GM21528 (cell line): ENCODE measurements at regions not wholly inside any gene's neighbourhood (a gene's known extent, or its start where the extent isn't known, plus 50 kb on each side); places are given as distances from the start of the nearest gene placed in this dataset.
"Not testable (repeated sequence)": the region's sequence is repeated elsewhere in the genome, so short reads cannot be mapped to it uniquely, and the experiment has no call there.

ENCODE experiments used
- ATAC-seq: cut with Tn5 transposase; IDR thresholded peaks from one replicate; pipeline ENCODE4 v1.9.1; 2021; ENCODE audit warnings: mild to moderate bottlenecking, moderate library complexity; ENCODE audit not compliant: unreplicated experiment, low FRiP score

DNA sequence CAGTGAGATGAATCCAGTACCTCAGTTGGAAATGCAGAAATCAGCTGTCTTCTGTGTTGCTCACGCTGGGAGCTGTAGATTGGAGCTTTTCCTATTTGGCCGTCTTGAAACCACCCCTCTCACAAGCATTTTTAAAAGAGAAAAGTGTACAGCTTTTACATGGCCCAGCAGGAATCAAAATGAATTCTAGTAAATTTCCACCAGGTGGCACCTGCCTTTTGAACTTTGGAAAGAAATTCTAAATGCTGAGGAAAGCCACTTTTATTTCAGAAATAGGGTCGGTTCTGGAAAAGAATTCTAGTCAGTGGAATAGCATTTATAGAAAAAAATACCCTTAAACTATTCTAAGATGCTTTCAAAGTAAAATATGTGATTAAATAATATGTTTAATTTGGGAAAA, 647.8 kb downstream of the CD109 start:
- no peak for ATAC-seq

DNA sequence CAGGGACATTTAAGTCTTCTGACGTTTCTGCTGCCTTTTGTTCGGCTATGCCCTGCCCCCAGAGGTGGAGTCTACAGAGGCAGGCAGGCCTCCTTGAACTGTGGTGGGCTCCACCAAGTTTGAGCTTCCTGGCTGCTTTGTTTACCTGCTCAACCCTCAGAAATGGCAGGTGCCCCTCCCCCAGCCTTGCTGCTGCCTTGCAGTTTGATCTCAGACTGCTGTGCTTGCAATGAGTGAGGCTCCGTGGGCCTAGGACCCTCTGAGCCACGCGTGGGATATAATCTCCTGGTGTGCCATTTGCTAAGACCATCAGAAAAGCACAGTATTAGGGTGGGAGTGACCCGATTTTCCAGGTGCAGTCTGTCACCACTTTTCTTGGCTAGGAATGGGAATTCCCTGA, 647.3 kb downstream of the CD109 start:
- ATAC-seq = not testable (repeated sequence)

- no peak for ATAC-seq
Measured at GRCh38 chr6:74334722-74335121, 638.7 kb downstream of the CD109 start.

- ATAC-seq = no peak
Measured at GRCh38 chr6:74333406-74333805, 637.4 kb downstream of the CD109 start.

GRCh38 chr6:74320715-74321114, 624.7 kb downstream of the CD109 start:
- ATAC-seq = no peak

DNA sequence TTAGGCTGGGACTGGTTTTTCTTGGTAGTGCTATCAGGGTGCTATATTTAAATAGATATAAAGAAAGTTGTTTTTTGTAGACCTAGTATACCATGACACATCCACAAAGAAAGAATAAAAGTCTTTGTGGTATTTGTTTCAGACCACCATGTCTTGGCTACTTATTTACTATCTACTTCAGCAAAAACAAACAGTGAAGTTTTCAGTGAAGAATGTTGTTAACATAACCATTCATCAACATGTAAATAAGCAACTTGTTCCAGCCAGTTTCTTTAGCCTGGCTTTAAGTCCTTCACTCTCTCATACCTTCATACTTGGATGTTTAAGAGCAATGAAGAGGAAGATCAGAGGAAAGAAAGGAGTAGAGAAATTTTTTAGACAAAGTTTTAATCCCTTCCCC, 624.1 kb downstream of the CD109 start:
- ATAC-seq = no peak

DNA sequence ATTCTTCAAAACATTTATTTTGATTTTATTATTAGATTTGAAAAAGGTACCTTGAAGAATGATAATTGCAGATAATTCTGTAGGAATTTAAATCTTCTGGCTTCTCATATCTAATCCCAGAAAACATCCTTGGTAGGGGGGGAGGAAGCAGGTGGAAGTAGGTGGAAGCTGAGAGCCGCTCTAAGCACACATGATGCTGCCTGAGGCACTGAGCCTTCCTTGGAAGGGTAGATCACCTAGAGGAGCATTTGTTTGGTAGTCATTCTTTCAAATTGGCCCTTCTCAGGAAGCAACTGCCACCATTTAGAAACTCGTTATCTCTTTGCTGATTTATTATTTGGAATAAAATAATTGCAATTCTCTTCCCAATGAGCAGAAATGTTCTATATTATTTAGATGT, 623.3 kb downstream of the CD109 start:
- no peak for ATAC-seq

DNA sequence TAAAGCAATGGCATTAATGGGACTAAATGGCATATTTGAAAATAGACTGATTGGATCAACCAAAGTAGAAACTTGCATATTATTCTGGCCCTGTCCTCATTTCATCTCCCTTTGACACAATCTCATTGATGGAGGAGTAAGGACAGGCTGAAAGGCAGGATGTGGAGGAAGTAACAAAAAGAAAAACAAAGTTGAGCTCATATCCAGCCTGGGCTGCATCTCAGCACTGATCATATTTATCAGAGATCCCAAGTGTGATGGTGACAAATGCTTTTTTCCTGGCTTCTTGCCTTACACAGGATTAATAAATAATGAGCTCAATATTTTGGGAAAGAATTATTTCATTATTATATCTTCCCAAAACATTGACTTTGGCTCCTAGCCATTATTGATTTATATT, 622.7 kb downstream of the CD109 start:
- no peak for ATAC-seq

GRCh38 chr6:74312081-74312480, 616.1 kb downstream of the CD109 start:
- ATAC-seq = no peak

- ATAC-seq = no peak
Measured at GRCh38 chr6:74311431-74311830, 615.4 kb downstream of the CD109 start.

DNA sequence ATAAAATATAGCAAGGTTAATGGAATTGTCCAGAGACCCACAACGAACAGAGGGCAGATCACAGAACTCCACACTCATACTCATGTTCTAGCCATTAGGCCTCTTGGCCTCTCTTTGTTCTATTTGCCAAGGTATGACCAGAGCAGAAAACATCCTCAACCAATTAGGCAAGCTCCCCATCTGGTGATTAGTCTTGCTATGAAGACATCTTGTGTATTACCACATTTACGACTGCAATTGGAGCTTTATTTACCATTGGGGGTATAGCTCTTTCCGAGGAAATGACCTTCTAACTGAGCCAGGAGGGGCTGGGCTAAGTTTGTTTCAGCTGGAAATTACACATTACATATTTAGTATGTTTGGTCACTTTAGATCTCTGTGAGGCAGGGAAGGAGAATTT, 593.9 kb downstream of the CD109 start:
- no peak for ATAC-seq

DNA sequence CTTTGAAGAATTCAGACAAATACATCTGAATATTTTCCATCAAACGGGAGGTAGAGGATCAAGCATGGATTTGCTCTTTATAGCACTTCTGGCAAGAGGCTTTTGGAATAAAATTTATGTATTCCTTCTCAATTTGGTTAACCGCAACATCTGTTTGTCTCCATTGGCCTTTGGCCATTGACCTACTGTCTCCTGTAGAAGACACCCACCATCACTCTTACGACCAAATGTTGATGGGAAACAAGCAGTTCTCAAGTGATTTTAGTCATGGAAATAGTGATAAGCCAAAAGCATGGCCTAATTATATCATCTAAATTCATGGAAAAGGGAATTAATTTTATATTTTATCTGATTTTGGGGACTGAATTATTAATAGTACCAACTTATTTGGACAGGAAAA, 591.9 kb downstream of the CD109 start:
- no peak for ATAC-seq

DNA sequence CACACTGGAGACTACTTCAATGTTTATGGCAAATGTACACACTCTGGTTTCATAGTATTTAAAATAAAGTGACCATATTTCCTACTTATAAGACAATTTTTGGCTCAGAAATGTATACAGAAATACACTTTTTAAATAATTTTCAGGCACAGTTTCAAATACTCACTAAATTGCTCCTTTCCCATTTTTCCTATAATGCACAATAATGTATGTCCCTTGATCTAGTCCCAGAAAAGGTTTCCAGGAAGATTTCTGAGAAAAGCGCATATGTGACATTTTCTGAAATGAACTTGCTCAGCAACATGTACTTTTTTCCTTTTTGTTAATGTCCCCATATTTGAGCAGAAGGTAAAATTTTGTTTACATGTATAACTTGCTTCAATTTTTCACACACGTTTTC, 591.4 kb downstream of the CD109 start:
- ATAC-seq = no peak

- ATAC-seq = no peak
Measured at GRCh38 chr6:74284284-74284683, 588.3 kb downstream of the CD109 start.

DNA sequence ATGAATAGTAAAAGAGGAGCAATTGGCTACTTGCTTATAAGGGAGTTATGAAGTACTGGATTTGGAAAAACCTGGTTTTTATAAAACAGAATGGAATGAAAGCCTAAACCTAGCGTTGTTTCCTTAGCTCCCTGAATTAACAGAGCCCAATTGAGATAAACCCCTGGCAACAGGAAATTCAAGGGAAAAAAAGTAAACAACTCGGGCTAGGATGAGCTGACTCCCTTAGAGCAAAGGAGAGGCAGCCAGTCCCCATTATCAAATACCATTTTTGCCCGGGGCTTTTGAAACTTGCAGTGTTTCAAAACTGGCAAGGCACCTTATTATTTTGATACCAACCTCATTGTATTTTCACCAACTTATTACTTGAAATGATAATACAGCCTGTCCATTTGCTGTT, 587.5 kb downstream of the CD109 start:
- ATAC-seq = no peak

DNA sequence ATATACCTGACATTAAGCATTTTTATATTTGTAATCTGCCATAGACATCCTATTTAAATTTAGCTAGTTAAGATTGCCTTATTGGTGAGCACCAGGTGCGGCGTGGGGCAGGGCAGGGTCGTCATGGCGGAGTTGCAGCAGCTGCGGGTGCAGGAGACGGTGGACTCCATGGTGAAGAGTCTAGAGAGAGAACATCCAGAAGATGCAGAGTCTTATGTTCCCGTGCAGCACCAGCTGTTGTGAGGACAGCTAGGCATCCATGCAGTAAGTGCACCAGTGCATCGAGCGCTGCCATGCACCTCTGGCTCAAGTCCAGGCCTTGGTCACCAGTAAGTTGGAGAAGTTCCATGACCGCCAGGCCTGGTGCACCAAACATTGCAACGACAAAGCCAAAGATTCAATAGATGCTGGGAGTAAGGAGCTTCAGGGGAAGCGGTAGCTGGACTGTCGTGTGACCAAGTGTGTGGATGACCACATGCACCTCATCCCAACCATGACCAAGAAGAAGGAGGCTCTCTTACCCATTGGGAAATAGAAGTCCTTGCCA, 586.2 kb downstream of the CD109 start:
- no peak for ATAC-seq

DNA sequence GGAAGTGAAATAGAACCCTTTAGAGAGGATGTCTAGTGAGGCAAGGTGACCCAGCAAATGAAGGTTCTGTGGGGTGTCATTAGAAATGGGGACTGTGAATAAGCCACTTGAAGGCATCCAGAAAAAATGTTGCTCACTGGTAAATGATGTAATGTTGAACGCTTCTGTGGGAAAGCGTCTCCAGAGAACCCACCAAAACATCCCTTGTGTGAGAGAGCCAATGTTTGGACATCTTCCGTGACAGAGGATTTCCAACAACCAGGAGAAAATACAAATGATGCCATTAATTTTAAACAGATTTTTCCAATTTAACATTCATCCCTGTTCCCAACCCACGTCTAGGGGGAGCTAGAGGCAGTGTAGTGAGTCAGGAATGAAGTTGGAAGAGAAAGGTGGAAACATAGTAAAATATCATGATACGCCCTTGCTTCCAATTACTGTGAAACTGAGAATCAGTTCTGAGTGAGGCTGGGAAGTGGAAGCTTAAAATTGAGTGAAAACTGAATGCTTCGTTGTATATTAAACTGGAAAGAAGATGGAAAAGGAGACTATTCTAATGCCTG, 584.2 kb downstream of the CD109 start:
- ATAC-seq = no peak

DNA sequence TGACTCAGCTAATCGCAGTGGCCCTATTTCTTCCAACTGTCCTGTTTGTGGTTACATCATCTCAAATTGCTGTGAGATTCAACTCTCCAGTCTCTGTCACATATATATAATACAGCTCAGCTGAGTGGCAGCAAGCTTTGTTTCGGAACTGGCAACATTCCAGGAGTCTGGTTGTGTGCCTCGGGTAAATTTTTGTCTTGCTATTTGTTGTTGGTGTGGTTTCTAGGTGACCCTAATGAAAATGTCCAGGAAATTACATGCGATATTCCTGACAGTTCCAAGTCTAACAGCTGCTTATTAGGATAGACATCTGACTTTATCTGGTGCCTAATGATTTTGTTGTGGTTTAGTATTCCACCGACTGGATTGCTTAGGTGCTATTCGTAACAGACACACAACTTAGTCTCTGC, 581.8 kb downstream of the CD109 start:
- no peak for ATAC-seq

GRCh38 chr6:74273541-74273940, 577.5 kb downstream of the CD109 start:
- no peak for ATAC-seq

- no peak for ATAC-seq
Measured at GRCh38 chr6:74269600-74269858, 573.5 kb downstream of the CD109 start.

DNA sequence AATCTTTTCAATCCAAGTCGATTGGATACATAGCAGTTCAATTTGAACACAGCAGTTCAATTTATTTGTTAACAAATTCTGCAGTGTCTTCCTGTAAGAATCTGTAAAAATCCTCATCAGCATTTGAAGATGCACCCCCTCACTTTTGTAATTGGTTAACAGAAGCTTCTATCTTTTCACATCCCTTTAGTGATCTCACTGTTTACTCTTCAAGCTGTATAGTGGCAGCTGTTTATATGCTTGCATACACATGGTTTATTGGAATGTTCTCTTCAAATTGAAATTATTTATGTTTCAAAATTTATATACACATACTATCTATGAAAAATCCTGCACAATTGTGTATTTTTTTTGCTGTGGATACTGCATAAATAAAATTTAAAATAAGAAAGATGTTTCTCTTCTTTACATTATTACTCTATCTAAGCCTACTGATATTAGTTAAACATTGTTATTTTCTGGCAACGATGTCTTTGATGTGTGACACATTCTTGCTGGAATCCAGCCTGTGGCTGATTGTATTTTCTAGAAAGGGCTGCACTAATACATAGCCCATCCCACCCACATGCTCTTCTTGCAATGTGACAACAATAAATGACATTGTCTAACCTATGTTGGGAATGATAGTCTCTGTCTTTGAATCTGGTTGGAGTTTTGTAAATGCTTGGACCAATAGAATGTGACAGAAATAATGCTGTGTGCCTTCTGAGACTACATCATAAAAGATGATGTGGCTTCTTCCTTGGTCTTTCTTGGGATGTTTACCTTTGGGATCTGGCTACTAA, 573.0 kb downstream of the CD109 start:
- ATAC-seq = no peak

- ATAC-seq = no peak
Measured at GRCh38 chr6:74259981-74260380, 564.0 kb downstream of the CD109 start.
